ENCODE measurements at regions not wholly inside any gene's neighbourhood (a gene's known extent, or its start where the extent isn't known, plus 50 kb on each side); places are given as distances from the start of the nearest gene placed in this dataset.

- no peak for DNase-seq
Observed at GRCh38 chrX:148363471-148364235, 136.8 kb upstream of the AFF2 start.

GRCh38 chrX:148365233-148365632, 135.2 kb upstream of the AFF2 start:
- no peak for DNase-seq

GRCh38 chrX:148371291-148371690, 129.1 kb upstream of the AFF2 start:
- no peak for DNase-seq

- no peak for DNase-seq
Observed at GRCh38 chrX:148372925-148373324, 127.5 kb upstream of the AFF2 start.

DNA sequence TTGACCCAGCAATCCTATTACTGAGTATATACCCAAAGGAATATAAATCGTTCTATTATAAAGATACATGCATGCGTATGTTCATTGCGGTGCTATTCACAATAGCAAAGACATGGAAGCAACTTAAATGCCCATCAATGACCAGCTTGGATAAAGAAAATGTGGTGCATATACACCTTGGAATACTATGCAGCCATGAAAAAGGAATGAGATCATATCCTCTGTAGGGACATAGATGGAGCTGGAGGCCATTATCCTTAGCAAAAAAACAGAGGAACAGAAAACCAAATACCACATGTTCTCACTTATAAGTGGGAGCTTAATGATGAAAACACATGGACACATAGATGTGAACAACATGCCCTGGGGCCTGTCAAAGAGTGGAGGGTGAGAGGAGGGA, 124.1 kb upstream of the AFF2 start:
- no peak for DNase-seq

GRCh38 chrX:148380107-148380506, 120.3 kb upstream of the AFF2 start:
- no peak for DNase-seq

DNA sequence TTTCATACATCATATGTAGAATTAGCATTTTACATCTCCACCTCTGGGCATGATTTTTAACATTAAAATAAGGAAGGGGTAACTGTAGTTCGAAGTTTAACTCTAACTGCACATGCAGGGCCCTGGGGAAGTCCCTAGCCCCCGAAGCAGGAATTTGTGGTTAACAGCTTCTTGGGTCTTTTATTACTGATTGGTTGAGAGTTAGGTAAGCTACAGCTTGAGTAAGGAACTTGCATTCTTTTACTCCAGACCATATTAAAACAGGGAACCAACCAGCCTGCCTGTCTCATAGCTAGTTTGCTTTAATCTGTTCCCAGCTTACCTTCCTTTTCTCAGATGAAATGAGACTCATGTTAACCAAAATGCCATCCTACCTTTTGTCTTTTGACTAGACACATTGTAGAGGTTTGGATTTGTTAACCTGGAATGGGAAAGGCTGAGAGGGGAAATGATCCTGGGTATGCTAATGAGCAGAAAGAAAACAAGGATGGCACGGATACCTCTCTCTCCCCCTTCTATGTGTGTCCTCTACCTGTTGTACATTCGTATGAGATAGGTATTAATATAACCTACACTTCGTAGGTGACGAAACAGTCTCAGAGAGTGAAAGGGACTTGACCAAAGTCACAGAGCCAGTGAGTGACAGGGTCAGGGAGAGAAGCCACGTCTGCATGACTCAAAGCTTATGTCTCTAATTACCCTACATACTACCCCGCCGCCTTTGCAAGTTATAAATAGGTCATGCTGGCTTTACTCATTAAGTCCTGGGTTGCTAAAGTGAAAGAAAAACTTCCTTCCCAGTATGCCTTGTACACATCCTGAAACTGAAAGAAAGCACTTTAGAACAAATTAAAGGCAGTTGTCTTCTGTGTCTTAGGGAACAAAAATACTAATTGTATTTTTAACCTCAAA, 119.5 kb upstream of the AFF2 start:
- no peak for DNase-seq

- DNase-seq = no peak
Observed at GRCh38 chrX:148381603-148382002, 118.8 kb upstream of the AFF2 start.

DNA sequence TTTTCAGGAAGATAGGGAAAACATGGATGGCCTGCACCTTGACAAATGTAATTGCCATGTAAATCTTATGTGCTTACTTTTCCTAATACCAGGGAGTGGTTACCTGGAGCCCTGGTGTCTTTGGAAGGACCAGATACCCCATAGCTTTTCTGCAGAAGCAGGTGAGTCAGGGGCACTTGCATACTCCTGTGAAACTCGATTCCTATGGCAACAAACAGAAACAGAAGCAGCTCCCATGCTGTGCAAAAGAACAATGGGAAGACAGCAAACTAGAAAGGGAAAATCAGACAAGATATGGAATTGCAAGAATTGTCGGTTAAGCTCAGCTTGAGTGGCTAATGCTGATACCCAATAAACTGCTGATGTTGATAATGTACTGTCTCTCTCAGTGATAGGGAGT, 117.4 kb upstream of the AFF2 start:
- no peak for DNase-seq

- no peak for DNase-seq
Observed at GRCh38 chrX:148385471-148385870, 114.9 kb upstream of the AFF2 start.

DNA sequence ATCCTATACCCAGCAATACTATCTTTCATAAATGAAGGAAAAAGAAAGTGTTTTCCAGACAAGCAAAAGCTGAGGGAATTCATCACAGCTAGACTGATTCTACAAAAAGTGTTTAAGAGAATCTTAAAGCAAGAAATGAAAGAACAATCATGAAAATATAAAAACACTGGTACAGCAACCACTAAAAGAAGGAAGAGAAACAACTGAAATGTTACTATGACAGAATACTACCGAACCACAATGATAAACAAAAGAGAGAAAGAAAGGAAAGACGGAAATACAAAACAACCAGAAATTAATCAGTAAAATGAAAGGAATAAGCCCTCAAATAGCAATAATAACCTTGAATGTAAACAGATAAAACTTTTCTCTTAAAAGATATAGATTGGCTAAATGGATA, 110.8 kb upstream of the AFF2 start:
- DNase-seq = no peak

- no peak for DNase-seq
Observed at GRCh38 chrX:148412006-148412405, 88.4 kb upstream of the AFF2 start.

DNA sequence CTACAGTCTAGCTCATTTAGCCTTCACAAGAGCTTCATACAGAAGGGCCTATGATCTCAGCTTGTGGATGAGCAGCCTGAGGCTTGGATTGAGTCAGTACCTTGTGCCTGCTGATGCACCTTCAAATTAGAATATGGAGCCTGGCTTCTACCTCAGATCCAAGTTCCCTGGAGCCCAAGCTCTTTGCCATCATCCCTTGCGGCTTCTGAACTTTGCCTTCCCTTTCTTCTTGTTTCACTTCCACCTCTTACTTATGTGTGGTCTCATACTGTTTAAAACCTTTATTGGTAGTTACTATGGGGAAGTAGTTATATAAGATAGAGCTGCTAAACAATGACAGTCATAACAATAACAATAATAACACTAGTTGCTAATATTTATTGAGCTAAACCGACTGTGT, 84.3 kb upstream of the AFF2 start:
- DNase-seq = no peak

DNA sequence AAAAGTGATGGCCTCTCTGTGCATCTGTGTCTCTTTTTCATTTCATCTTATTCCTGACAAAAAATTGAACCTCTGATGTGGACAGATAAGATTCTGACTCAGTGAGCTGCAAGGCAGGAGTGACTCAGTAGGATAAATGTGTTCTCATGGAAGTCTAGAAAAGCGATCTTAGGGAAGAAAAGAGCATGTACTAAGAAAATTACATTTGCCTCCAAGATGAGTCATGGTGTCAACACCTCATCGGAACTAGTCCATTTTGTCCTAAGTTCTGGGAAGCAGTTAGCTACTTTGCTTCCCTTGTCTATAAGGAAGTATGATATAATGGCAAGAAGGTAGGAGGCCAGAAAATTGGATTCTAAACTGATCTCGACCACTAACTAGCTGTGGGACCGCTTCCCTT, 83.5 kb upstream of the AFF2 start:
- no peak for DNase-seq

GRCh38 chrX:148417934-148418333, 82.5 kb upstream of the AFF2 start:
- DNase-seq = no peak

DNA sequence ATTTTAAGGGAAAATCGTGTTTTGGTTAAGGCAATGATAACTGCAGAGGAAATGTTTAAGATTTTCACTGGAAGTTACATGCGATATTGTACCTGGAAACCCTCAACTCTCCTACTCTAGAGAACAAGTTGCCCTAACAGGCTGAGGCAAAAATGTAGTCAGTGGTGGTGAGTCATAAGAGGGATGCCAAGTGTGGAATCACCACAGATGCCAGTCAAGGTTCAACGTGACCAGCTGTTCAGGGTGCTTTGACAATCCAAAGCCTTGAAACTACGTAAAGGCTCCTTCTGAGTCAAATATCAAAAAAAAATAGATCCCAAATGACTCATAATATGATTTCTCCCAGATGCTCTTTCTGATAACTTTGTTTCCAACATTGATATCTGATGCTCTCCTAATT, 77.9 kb upstream of the AFF2 start:
- DNase-seq = no peak

DNA sequence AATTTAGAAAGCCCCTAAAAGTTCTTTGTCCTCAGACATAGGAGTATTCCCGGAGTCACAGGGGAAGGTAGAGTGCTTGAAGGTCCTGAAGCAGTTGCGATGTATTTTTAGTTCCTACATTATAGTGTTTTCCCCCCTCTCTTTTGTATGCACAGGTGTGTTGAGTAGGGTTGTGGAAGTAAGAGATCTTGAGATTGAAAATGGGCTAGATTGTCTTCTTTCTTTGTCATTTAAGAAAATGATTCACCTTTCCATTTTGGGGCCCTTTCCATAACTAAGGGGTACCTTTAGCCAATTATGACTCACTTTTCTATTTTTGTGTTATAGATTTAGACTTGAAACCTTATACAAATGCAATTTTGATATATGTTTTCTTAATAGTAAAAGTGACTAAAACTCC, 75.8 kb upstream of the AFF2 start:
- DNase-seq = no peak

GRCh38 chrX:148426467-148426866, 74.0 kb upstream of the AFF2 start:
- DNase-seq = no peak

DNA sequence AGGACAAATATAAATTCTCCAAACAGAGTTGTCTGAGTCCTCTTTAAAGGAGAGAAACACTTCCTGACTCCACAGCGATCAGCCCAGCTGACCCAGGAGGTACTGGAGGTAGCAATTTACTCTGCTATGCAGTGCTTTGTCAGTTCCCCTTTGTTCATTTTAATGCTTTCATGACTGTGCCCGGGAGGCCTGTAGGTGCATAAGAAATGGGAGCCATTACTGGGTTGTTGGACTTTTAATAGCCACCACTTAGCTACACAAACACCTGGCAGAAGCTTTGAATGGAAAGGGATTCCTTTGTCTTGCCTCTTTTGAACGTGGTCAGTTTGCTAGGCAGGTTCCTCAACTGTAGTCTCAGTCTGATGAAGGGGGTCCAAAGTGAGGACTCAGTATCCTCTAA, 59.0 kb upstream of the AFF2 start:
- no peak for DNase-seq

DNA sequence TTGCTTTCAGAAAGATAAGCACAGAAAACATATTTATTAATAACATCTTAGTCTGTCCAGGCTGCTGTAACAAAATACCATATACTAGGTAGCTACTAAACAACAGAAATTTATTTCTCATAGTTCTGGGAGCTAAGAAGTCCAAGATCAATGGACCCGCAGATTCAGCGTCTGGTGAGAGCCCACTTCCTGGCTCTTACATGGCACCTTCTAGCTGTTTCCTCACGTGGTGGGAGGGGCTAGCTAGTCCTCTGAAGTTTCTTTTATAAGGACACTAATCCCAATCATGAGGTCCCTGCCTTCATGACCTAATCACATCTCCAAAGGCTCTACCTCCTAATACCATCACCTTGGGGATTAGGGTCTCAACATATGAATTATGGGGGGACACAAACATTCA, 57.2 kb upstream of the AFF2 start:
- no peak for DNase-seq

DNA sequence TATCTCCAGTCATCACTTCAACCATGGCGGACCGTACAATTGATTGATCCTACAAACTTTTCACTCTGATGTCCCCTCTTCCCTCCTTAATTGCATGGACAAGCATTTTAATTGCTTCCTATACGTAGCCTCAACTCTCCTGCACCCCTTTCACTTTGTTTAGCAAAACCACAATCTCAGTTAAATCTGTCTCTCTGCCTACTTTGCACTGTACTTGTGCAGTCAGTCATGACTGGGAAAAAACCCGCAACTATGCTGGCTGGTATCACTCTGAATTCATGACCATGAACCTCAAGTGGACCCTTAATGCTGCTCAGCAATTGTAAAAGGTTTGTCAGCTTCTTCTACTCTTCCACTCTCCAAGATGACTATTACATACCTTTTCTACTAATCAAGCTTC, 51.7 kb upstream of the AFF2 start:
- no peak for DNase-seq
